GM23338 (cell line): ENCODE measurements at regions not wholly inside any gene's neighbourhood (a gene's known extent, or its start where the extent isn't known, plus 50 kb on each side); places are given as distances from the start of the nearest gene placed in this dataset.

ENCODE experiments used
- ATAC-seq: fragments of 200-7000 bp; cut with Tn5 transposase; 3 replicates; pipeline ENCODE4 v1.9.1; 2020
- DNase-seq: peaks from one replicate; pipeline ENCODE4 v3.0.0-alpha.2; 2015; ENCODE audit warnings: low spot score
- H2AFZ ChIP-seq: fragments of 200-600 bp; sonication (generic); 2 replicates; pipeline ENCODE4 v1.8.0; 2016; ENCODE audit warnings: antibody characterized with exemption, mild to moderate bottlenecking, moderate library complexity
- H3F3A ChIP-seq: fragments of 200-600 bp; sonication (generic); replicated peaks from 2 replicates; pipeline ENCODE4 v1.8.0; 2017; ENCODE audit warnings: antibody characterized with exemption, mixed run types, low read depth
- H3K27ac ChIP-seq: fragments of 200-600 bp; sonication (generic); 2 replicates; pipeline ENCODE4 v1.6.1; 2016; ENCODE audit warnings: low read depth
- H3K27me3 ChIP-seq: fragments of 200-600 bp; sonication (generic); 2 replicates; pipeline ENCODE4 v1.8.0; 2016; ENCODE audit warnings: mild to moderate bottlenecking, mixed run types, moderate library complexity; ENCODE audit not compliant: insufficient read depth
- H3K36me3 ChIP-seq: fragments of 200-600 bp; sonication (generic); 2 replicates; pipeline ENCODE4 v1.8.0; 2016; ENCODE audit warnings: mild to moderate bottlenecking; ENCODE audit not compliant: insufficient read depth
- H3K4me1 ChIP-seq: fragments of 200-600 bp; sonication (generic); 2 replicates; pipeline ENCODE4 v1.8.0; 2016; ENCODE audit warnings: mild to moderate bottlenecking, moderate library complexity; ENCODE audit not compliant: insufficient read depth
- H3K4me2 ChIP-seq: fragments of 200-600 bp; sonication (generic); 2 replicates; pipeline ENCODE4 v1.7.1; 2017; ENCODE audit warnings: mixed run types
- H3K4me3 ChIP-seq: fragments of 200-600 bp; sonication (generic); 2 replicates; pipeline ENCODE4 v1.6.1; 2016; ENCODE audit warnings: mixed run types
- H3K79me2 ChIP-seq: fragments of 200-600 bp; sonication (generic); replicated peaks from 2 replicates; pipeline ENCODE4 v1.8.0; 2017; ENCODE audit warnings: mild to moderate bottlenecking; ENCODE audit not compliant: insufficient read depth
- H3K9me2 ChIP-seq: fragments of 200-600 bp; sonication (generic); 2 replicates; pipeline ENCODE4 v1.8.0; 2017; ENCODE audit not compliant: insufficient read depth
- H4K20me1 ChIP-seq: fragments of 200-600 bp; sonication (generic); replicated peaks from 2 replicates; pipeline ENCODE4 v1.8.0; 2017; ENCODE audit warnings: mild to moderate bottlenecking; ENCODE audit not compliant: insufficient read depth
- H3K27ac Mint-ChIP-seq: 2 replicates; pipeline ENCODE4 v1.8.0; 2020; ENCODE audit warnings: inconsistent platforms, mild to moderate bottlenecking, moderate library complexity, mixed read lengths
- H3K27me3 Mint-ChIP-seq: 3 replicates; pipeline ENCODE4 v1.8.0; 2022; ENCODE audit warnings: low read depth, mild to moderate bottlenecking, moderate library complexity, mixed read lengths, inconsistent platforms; ENCODE audit not compliant: insufficient read depth, poor library complexity
- H3K36me3 Mint-ChIP-seq: 3 replicates; pipeline ENCODE4 v1.8.0; 2021; ENCODE audit warnings: low read depth, mild to moderate bottlenecking, inconsistent platforms, moderate library complexity, mixed read lengths
- H3K4me1 Mint-ChIP-seq: 3 replicates; pipeline ENCODE4 v1.8.0; 2020; ENCODE audit warnings: mild to moderate bottlenecking, inconsistent platforms, mixed read lengths
- H3K4me3 Mint-ChIP-seq: 3 replicates; pipeline ENCODE4 v1.8.0; 2021; ENCODE audit warnings: moderate library complexity, mild to moderate bottlenecking, inconsistent platforms, mixed read lengths
- H3K9me3 Mint-ChIP-seq: 3 replicates; pipeline ENCODE4 v1.8.0; 2020; ENCODE audit warnings: moderate library complexity, mild to moderate bottlenecking, inconsistent platforms, mixed read lengths
- EZH2phosphoT487 ChIP-seq: fragments of 200-600 bp; sonication (generic); IDR thresholded peaks from one replicate; pipeline ENCODE4 v1.8.1; 2018; ENCODE audit warnings: antibody characterized with exemption; ENCODE audit not compliant: unreplicated experiment
- JUNB ChIP-seq: IDR thresholded peaks from one replicate; pipeline ENCODE4 v1.6.1; 2016; ENCODE audit warnings: antibody characterized with exemption; ENCODE audit not compliant: unreplicated experiment
- POLR2AphosphoS5 ChIP-seq: IDR thresholded peaks from 2 replicates; pipeline ENCODE4 v1.6.1; 2016; ENCODE audit warnings: antibody characterized with exemption, low read depth
- TF ChIP-seq, protein P1 (sequence below): IDR thresholded peaks from 2 replicates; pipeline ENCODE4 v1.6.1; 2016; ENCODE audit warnings: antibody characterized with exemption
- TF ChIP-seq, protein P2 (sequence below): IDR thresholded peaks from one replicate; pipeline ENCODE4 v1.6.1; 2018; ENCODE audit warnings: antibody characterized with exemption; ENCODE audit not compliant: unreplicated experiment

DNA sequence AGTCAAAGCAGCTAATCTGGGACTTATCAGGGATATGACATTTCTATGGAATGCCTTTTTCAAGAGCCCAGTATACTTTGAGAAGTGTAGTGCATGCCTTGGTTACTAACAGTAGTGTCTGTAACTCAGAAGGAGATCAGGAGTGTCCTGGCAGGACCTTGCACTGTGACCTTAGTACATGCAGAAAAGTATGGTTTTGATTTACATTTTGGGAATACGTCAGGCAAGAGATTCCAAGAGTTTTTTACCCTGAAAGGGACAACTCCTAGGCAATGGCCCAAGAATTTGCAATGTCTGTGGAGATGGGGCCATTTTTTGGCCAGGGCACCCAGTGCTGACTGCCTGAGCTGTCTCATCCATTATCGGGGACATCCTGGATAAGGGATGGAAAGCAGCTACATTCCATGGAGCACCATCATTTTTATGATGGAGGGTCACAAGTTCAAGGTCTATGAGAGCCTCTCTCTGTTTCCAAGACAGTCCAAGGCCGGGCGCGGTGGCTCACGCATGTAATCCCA is 80.2 kb downstream of the FAM50B start (continued):
- TF ChIP-seq POLR2AphosphoS5 (no peak), JUNB (no peak), EZH2phosphoT487 (no peak)
- TF ChIP-seq, protein P1, sequence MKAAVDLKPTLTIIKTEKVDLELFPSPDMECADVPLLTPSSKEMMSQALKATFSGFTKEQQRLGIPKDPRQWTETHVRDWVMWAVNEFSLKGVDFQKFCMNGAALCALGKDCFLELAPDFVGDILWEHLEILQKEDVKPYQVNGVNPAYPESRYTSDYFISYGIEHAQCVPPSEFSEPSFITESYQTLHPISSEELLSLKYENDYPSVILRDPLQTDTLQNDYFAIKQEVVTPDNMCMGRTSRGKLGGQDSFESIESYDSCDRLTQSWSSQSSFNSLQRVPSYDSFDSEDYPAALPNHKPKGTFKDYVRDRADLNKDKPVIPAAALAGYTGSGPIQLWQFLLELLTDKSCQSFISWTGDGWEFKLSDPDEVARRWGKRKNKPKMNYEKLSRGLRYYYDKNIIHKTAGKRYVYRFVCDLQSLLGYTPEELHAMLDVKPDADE, result no peak
- TF ChIP-seq, protein P2, sequence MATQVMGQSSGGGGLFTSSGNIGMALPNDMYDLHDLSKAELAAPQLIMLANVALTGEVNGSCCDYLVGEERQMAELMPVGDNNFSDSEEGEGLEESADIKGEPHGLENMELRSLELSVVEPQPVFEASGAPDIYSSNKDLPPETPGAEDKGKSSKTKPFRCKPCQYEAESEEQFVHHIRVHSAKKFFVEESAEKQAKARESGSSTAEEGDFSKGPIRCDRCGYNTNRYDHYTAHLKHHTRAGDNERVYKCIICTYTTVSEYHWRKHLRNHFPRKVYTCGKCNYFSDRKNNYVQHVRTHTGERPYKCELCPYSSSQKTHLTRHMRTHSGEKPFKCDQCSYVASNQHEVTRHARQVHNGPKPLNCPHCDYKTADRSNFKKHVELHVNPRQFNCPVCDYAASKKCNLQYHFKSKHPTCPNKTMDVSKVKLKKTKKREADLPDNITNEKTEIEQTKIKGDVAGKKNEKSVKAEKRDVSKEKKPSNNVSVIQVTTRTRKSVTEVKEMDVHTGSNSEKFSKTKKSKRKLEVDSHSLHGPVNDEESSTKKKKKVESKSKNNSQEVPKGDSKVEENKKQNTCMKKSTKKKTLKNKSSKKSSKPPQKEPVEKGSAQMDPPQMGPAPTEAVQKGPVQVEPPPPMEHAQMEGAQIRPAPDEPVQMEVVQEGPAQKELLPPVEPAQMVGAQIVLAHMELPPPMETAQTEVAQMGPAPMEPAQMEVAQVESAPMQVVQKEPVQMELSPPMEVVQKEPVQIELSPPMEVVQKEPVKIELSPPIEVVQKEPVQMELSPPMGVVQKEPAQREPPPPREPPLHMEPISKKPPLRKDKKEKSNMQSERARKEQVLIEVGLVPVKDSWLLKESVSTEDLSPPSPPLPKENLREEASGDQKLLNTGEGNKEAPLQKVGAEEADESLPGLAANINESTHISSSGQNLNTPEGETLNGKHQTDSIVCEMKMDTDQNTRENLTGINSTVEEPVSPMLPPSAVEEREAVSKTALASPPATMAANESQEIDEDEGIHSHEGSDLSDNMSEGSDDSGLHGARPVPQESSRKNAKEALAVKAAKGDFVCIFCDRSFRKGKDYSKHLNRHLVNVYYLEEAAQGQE, result no peak

DNA sequence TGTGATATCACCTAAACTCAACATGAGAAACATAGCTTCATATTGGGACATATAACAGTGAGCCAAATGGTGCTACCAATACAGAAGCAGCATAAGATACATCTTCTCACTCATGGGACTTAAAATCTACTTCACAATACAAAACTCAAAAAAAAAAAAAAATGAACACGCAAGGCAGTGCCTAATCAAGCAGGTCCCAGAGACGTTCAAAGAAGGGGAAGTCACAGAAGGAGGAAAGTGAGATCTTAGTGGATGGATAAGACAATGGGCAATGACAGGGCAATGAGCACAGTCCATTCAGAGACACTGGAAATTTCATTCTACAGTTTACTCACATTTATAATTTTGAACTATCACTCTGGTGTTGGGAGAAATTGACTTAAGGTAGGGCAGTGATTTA is 88.3 kb downstream of the FAM50B start:
- DNase-seq (no peak), ATAC-seq (no peak)
- no peak for TF ChIP-seq JUNB
- H3K27me3 Mint-ChIP-seq, result peaks cover 5% of the 10 kb centered on the region
- Histone ChIP-seq H3K4me1 (no peaks in the 10 kb centered on the region), H3K27me3 (no peaks in the 10 kb centered on the region), H4K20me1 (no peaks in the 10 kb centered on the region), H3K9me2 (no peaks in the 10 kb centered on the region), H2AFZ (no peak overlapping the region), H3K79me2 (no peaks in the 10 kb centered on the region), H3K4me2 (no peak overlapping the region), H3F3A (no peaks in the 10 kb centered on the region), H3K36me3 (no peaks in the 10 kb centered on the region), H3K27ac (no peak overlapping the region), H3K4me3 (no peak overlapping the region)
- 0 out of 3 replicates have a peak, but pooled peaks cover 3% of the 10 kb centered on the region for H3K4me1 Mint-ChIP-seq
- H3K27ac Mint-ChIP-seq, result no peak overlapping the region
- H3K9me3 Mint-ChIP-seq, result no peaks in the 10 kb centered on the region
- no peaks in the 10 kb centered on the region for H3K36me3 Mint-ChIP-seq
- no peak overlapping the region for H3K4me3 Mint-ChIP-seq

DNA sequence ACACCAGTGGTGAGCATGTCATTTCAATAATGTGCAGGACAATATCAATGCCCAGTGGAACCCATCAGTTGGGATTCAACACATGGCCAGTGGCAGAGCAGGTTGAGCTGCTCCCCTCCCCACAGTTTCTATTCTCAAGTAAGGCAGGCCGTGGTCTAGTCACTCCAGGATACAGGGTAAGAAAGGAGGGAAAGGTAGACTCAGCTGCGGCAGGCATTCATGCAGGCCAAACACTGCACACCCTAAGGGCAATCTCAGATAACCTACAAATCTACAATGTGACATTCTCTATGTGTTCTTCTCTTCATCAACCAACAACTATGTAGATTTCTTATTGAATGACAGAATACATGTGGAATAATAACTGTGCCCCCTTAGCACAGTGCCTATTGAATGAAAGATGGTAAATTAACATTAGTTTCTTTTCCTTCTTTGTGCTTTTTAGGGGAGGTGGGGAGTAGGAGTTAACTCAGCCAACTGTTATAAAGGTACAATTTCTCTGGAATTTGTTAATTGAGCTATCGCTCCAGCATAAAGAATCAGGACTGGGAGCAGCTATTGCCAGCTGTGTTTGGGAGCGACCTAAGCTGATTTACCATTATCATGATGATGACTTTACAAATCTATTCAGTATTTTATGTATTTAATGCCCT is 89.7 kb downstream of the FAM50B start:
- no peaks in the 10 kb centered on the region for H3F3A ChIP-seq
- Mint-ChIP-seq H3K4me1 (0 out of 3 replicates have a peak, but pooled peaks cover 3% of the 10 kb centered on the region), H3K36me3 (no peaks in the 10 kb centered on the region), H3K27ac (no peak overlapping the region), H3K27me3 (peaks cover 2% of the 10 kb centered on the region), H3K4me3 (no peak overlapping the region), H3K9me3 (no peaks in the 10 kb centered on the region)
- H4K20me1 ChIP-seq, result no peaks in the 10 kb centered on the region
- H3K36me3 ChIP-seq, result no peaks in the 10 kb centered on the region
- no peaks in the 10 kb centered on the region for H3K27me3 ChIP-seq
- no peak overlapping the region for H3K4me3 ChIP-seq
- no peak for TF ChIP-seq POLR2AphosphoS5
- H3K27ac ChIP-seq, result no peak overlapping the region
- ATAC-seq, result peak; percentile 52
- no peak overlapping the region for H3K4me2 ChIP-seq
- no peak for DNase-seq
- H3K4me1 ChIP-seq, result no peaks in the 10 kb centered on the region
- H3K9me2 ChIP-seq, result no peaks in the 10 kb centered on the region
- H2AFZ ChIP-seq, result no peak overlapping the region
- H3K79me2 ChIP-seq, result no peaks in the 10 kb centered on the region
